Endothelial cell of umbilical vein (primary cell): ENCODE measurements at regions not wholly inside any gene's neighbourhood (a gene's known extent, or its start where the extent isn't known, plus 50 kb on each side); places are given as distances from the start of the nearest gene placed in this dataset.

Experiments used
- BruUV-seq: library from RNA; stranded (reverse); fragments of 400-500 nt; replicated peaks from 2 replicates; lab custom pipeline; 2021; lab: Mats Ljungman, UMichigan
- CTCF ChIA-PET: fragments of 300-600, 350-600 bp; sonication (Branson Sonifier 250); formaldehyde crosslinking; loops from one replicate; lab custom pipeline; 2021; ENCODE audit warnings: antibody characterized with exemption, inconsistent platforms; lab: Charles Lee
- POLR2A ChIA-PET: fragments of 300-600, 350-600 bp; sonication (Branson Sonifier 250); formaldehyde crosslinking; loops from one replicate; lab custom pipeline; 2021; ENCODE audit warnings: antibody characterized with exemption, inconsistent platforms; lab: Charles Lee
- DNase-seq: peaks from one replicate; pipeline ENCODE4 v3.0.0-alpha.2; 2011; ENCODE audit warnings: low read depth, low spot score
- FAIRE-seq: peaks from 2 replicates; lab custom pipeline; 2011; peaks lifted over from hg19 to GRCh38; lab: Jason Lieb, UNC
- H2AFZ ChIP-seq: 2 replicates; pipeline ENCODE4 v1.6.0; 2012; ENCODE audit warnings: low read depth, low read length, control low read depth, inconsistent platforms
- H3K27ac ChIP-seq: 2 replicates; pipeline ENCODE4 v1.5.1; 2011; ENCODE audit warnings: low read depth, mild to moderate bottlenecking, control low read depth, low read length, moderate library complexity; ENCODE audit not compliant: insufficient read depth
- H3K27me3 ChIP-seq, 2 experiments: 2 replicates each; pipeline versions ENCODE4 v1.6.0 to v1.6.1; 2011; ENCODE audit warnings: low read length in 2 of 2, mixed read lengths in 1 of 2; ENCODE audit not compliant: control insufficient read depth in 2 of 2, insufficient read depth in 2 of 2
- H3K36me3 ChIP-seq, 2 experiments: 2 replicates in 1 of 2; 3 replicates in 1 of 2; pipeline ENCODE4 v1.5.1; 2011; ENCODE audit warnings: low read length in 2 of 2, mild to moderate bottlenecking in 1 of 2, moderate library complexity in 1 of 2; ENCODE audit not compliant: control insufficient read depth in 2 of 2, insufficient read depth in 2 of 2; ENCODE audit errors: extremely low read depth in 1 of 2
- H3K4me1 ChIP-seq: 3 replicates; pipeline ENCODE4 v1.5.1; 2011; ENCODE audit warnings: mild to moderate bottlenecking, low read length; ENCODE audit not compliant: control insufficient read depth, insufficient read depth; ENCODE audit errors: extremely low read depth
- H3K4me2 ChIP-seq: 2 replicates; pipeline ENCODE4 v1.6.1; 2011; ENCODE audit warnings: low read length, control low read depth, mixed read lengths; ENCODE audit not compliant: insufficient read depth
- H3K4me3 ChIP-seq, 3 experiments: fragments of 200-600 bp in 1 of 3; sonication (generic), shearing (Covaris generic) in 1 of 3; replicated peaks in 1 of 3; 2 replicates each; pipeline ENCODE4 v1.5.1; 2011 to 2016; ENCODE audit warnings: control low read depth in 3 of 3, low read length in 3 of 3, mild to moderate bottlenecking in 2 of 3, inconsistent platforms in 1 of 3, low read depth in 1 of 3, moderate library complexity in 1 of 3; ENCODE audit not compliant: insufficient read depth in 1 of 3
- H3K79me2 ChIP-seq: 2 replicates; pipeline ENCODE4 v1.6.0; 2012; ENCODE audit warnings: low read length, inconsistent platforms; ENCODE audit not compliant: control insufficient read depth, insufficient read depth
- H3K9ac ChIP-seq: replicated peaks from 2 replicates; pipeline ENCODE3; 2011; ENCODE audit warnings: low read length, control low read depth; ENCODE audit not compliant: insufficient read depth; ENCODE audit errors: extremely low read depth
- H3K9me1 ChIP-seq: replicated peaks from 3 replicates; pipeline ENCODE4 v1.6.0; 2011; ENCODE audit warnings: mild to moderate bottlenecking, low read length; ENCODE audit not compliant: control insufficient read depth, insufficient read depth; ENCODE audit errors: extremely low read depth
- H3K9me3 ChIP-seq: replicated peaks from 2 replicates; pipeline ENCODE4 v1.5.1; 2012; ENCODE audit warnings: low read length, inconsistent platforms; ENCODE audit not compliant: control insufficient read depth, insufficient read depth
- H4K20me1 ChIP-seq: replicated peaks from 2 replicates; pipeline ENCODE3; 2011; ENCODE audit warnings: mild to moderate bottlenecking, low read length; ENCODE audit not compliant: control insufficient read depth, insufficient read depth; ENCODE audit errors: extremely low read depth
- EZH2 ChIP-seq: IDR thresholded peaks from 2 replicates; pipeline ENCODE4 v1.6.1; 2012; ENCODE audit warnings: borderline replicate concordance, low read depth, mild to moderate bottlenecking, moderate library complexity, low read length, inconsistent platforms; ENCODE audit not compliant: severe bottlenecking
- FOS ChIP-seq: IDR thresholded peaks from 2 replicates; pipeline ENCODE4 v1.6.1; 2011; ENCODE audit warnings: mild to moderate bottlenecking, low read length, moderate library complexity, borderline replicate concordance; ENCODE audit not compliant: insufficient read depth
- GATA2 ChIP-seq: IDR thresholded peaks from 2 replicates; pipeline ENCODE4 v1.7.0; 2011; ENCODE audit warnings: low read depth, mild to moderate bottlenecking, moderate library complexity, mixed read lengths, low read length; ENCODE audit not compliant: insufficient read length, insufficient read depth
- JUN ChIP-seq: IDR thresholded peaks from 2 replicates; pipeline ENCODE4 v1.6.1; 2011; ENCODE audit warnings: borderline replicate concordance, low read depth; ENCODE audit not compliant: insufficient read length, insufficient read depth
- MYC ChIP-seq: IDR thresholded peaks from one replicate; pipeline ENCODE4 v1.6.1; 2011; ENCODE audit warnings: mild to moderate bottlenecking, low read depth, low read length
- POLR2A ChIP-seq: IDR thresholded peaks from 2 replicates; pipeline ENCODE4 v1.6.1; 2012; ENCODE audit warnings: low read depth, mild to moderate bottlenecking, control low read depth, low read length
- POLR2AphosphoS5 ChIP-seq: IDR thresholded peaks from 2 replicates; pipeline ENCODE4 v1.6.1; 2012; ENCODE audit warnings: low read depth, mild to moderate bottlenecking, control low read depth, low read length, moderate library complexity; ENCODE audit not compliant: insufficient read depth
- dilution Hi-C: fragments of 300-500 bp; cut with MboI; formaldehyde crosslinking; loops from one replicate; pipeline ENCODE4 v1.15.0; 2019; ENCODE audit warnings: low sequenced_read_pairs; ENCODE audit not compliant: extremely low pct_ligation_motif_present
- intact Hi-C: fragments of 100-400 bp; cut with micrococcal nuclease; formaldehyde crosslinking; loops from one replicate; pipeline ENCODE4 v1.10.0; 2022
- TF ChIP-seq, protein P1 (sequence below), 2 donors: IDR thresholded peaks; 1 replicate in 1 of 2; 2 replicates in 1 of 2; pipeline ENCODE4 v1.5.1; 2011; ENCODE audit warnings: low read length in 2 of 2, mild to moderate bottlenecking in 2 of 2, moderate library complexity in 2 of 2, control low read depth in 1 of 2, inconsistent platforms in 1 of 2, low read depth in 1 of 2; ENCODE audit not compliant: insufficient read depth in 1 of 2; ENCODE audit errors: extremely low read depth in 1 of 2
- TF ChIP-seq, protein P2 (sequence below): IDR thresholded peaks from 2 replicates; pipeline ENCODE4 v1.6.1; 2011; ENCODE audit not compliant: insufficient read depth, insufficient read length

DNA sequence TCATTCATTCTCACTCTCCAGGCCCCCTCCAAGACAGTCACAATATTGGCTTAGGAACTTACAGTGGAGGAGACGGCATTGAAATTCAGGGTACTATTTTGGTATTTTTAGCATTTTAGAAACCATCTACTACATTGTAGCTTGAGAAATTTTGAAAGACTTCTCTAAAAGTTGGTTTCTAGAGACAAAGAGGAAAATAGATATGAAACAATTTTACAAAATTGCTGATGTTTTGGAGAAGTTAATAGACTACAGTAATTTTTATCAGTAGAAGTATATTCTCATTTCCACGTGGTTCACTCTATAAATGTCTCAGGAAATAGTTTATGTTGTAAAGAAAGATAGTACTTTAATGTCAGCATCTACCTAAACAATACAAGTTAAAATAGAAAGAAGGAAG is 63.2 kb upstream of the ZSWIM6 start:
- H3K9ac ChIP-seq: no peak overlapping the region
- no peaks in the 10 kb centered on the region for H3K79me2 ChIP-seq
- peaks cover 18% of the 10 kb centered on the region for H3K4me1 ChIP-seq
- no peaks in the 10 kb centered on the region for H4K20me1 ChIP-seq
- H2AFZ ChIP-seq: no peak overlapping the region
- TF ChIP-seq FOS: no peak
- no peak for TF ChIP-seq JUN
- no peak for TF ChIP-seq POLR2A
- TF ChIP-seq MYC: no peak
- TF ChIP-seq GATA2: no peak
- TF ChIP-seq, protein P1, sequence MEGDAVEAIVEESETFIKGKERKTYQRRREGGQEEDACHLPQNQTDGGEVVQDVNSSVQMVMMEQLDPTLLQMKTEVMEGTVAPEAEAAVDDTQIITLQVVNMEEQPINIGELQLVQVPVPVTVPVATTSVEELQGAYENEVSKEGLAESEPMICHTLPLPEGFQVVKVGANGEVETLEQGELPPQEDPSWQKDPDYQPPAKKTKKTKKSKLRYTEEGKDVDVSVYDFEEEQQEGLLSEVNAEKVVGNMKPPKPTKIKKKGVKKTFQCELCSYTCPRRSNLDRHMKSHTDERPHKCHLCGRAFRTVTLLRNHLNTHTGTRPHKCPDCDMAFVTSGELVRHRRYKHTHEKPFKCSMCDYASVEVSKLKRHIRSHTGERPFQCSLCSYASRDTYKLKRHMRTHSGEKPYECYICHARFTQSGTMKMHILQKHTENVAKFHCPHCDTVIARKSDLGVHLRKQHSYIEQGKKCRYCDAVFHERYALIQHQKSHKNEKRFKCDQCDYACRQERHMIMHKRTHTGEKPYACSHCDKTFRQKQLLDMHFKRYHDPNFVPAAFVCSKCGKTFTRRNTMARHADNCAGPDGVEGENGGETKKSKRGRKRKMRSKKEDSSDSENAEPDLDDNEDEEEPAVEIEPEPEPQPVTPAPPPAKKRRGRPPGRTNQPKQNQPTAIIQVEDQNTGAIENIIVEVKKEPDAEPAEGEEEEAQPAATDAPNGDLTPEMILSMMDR (IDR thresholded peaks at IDR 0.05; ENCODE audit: extremely low read depth in 1 of 2, insufficient read depth in 1 of 2, low read depth in 1 of 2, low read length in 2 of 2): no peak
- TF ChIP-seq, protein P2, sequence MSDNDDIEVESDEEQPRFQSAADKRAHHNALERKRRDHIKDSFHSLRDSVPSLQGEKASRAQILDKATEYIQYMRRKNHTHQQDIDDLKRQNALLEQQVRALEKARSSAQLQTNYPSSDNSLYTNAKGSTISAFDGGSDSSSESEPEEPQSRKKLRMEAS: no peak
- no peak for TF ChIP-seq POLR2AphosphoS5
- TF ChIP-seq EZH2: no peak
- H3K4me2 ChIP-seq: no peak overlapping the region
- no TSS peak for BruUV-seq
- H3K9me1 ChIP-seq: no peaks in the 10 kb centered on the region
- H3K9me3 ChIP-seq: no peaks in the 10 kb centered on the region
- H3K36me3 ChIP-seq: no peaks in the 10 kb centered on the region
- ChIA-PET POLR2A (no interaction called here), CTCF (interaction anchor here (0.6 to 1.1 kb wide), 2 partner anchors 22 to 43 kb away, joined by 3 read pairs; no protein-coding TSS in a partner anchor)
- DNase-seq: no peak
- dilution Hi-C loops: no loop called here
- intact Hi-C loops: no loop called here
- no peak overlapping the region for H3K4me3 ChIP-seq
- FAIRE-seq: no peak
- H3K27me3 ChIP-seq: no peaks in the 10 kb centered on the region
- no peak overlapping the region for H3K27ac ChIP-seq
